ENCODE measurements at regions not wholly inside any gene's neighbourhood (a gene's known extent, or its start where the extent isn't known, plus 50 kb on each side); places are given as distances from the start of the nearest gene placed in this dataset.
"Not testable (repeated sequence)": the region's sequence is repeated elsewhere in the genome, so short reads cannot be mapped to it uniquely, and the experiment has no call there.

- peak; percentile 16 for DNase-seq (ENCODE audit: low read depth)
- in situ Hi-C loops (cut with HindIII; ENCODE audit: low pct_unique_long_range_greater_than_20kb, low sequenced_read_pairs) = no loop called here
These were observed 68.5 kb downstream of the TMCO5A start for GRCh38 chr15:38002883-38003477.

- DNase-seq (ENCODE audit: low read depth) = no peak
- in situ Hi-C loops (cut with HindIII; ENCODE audit: low pct_unique_long_range_greater_than_20kb, low sequenced_read_pairs) = no loop called here
These were observed 69.9 kb downstream of the TMCO5A start for GRCh38 chr15:38004218-38004861.

DNA sequence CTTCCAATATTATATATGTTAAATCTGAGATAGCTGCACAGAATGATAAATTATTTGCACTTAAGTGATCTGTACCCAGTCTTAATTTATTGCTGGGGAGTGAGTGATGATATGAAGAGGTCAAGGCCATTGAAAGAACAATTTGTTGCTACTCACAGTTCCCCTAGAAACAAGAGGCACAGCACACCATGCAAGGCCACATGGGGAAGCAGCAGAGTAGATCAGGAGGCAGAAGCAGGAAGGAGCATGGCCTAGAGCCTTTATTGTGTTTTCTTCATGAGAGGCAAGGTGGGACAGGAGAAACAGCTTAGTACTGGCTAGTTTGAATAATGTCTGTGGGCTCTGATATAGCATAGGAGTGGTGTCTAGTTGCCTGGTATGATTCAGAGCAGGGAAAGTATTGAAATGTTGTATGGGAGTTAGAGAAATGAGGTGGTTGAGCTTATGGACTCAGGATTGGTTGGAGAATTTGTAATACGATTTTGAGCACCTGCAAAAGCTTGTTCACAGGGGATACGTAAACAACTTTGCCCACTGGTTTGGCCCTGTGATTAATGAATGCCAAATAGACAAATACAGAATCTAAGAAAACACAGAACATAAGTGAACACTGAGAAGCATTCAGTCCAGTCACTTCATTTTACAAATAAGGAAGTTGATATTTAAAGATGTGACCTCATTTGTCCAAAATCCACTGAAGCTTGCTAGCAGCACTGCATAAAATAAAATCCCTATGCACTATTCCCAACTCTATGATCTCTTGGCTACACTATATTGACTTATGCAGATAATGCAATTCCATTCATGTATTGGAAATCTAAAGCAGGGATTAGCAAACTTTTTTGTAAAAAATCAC is 71.7 kb downstream of the TMCO5A start:
- in situ Hi-C loops (cut with HindIII; ENCODE audit: low pct_unique_long_range_greater_than_20kb, low sequenced_read_pairs) = no loop called here
- no peak for DNase-seq (ENCODE audit: low read depth)

DNA sequence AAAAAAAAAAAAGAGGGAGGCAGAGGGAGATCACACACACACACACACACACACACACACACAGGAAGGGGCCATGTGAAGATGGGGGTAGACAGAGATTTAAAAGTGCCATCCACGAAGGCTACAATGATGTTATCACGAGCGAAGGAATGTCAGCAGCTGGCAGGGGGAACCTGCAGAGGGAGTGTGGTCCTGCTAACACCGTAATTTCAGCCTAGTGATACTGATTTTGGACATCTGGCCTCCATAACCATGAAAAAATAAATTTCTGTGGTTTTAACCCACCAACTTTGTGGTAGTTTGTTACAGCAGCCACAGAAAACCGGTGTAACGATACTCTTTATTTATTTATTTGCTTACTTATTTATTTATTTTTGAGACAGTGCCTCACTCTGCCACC is 76.0 kb downstream of the TMCO5A start:
- in situ Hi-C loops (cut with HindIII; ENCODE audit: low pct_unique_long_range_greater_than_20kb, low sequenced_read_pairs) = no loop called here
- DNase-seq (ENCODE audit: low read depth) = no peak

DNA sequence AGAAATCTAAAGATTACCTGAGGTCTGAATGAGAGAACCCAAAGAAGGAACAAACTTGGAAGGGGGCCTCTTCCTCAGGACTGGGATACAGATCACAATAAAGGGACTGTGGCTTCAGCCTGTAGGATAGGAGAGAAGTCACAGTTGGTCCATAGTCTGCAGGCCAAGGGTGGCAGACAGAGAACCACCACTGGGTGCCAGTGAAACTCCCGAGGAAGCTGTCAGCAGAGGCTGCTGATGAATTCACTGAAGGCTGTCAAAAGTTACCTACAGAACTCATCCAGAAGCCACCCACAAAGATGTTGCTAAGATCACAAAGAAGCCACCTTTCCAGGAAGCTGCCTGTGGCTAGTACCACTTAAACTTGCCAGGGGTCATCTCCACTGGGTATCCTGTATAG is 78.5 kb downstream of the TMCO5A start:
- in situ Hi-C loops (cut with HindIII; ENCODE audit: low pct_unique_long_range_greater_than_20kb, low sequenced_read_pairs) = no loop called here
- DNase-seq (ENCODE audit: low read depth) = no peak

DNA sequence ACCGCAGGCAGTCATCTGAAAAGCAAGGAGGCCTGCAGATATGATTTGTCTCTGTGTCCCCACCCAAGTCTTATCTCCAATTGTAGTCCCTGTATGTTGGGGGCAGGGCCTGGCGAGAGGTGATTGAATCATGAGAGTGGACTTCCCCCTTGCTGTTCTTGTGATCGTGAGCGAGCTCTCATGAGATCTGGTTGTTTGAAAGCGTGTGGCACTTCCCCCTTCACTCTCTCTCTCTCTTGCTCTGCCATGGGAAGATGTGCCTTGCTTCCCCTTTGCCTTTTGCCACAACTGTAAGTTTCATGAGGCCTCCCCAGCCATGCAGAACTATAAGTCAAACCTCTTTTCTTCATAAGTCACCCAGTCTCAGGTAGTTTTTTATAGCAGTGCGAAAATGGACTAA is 83.3 kb downstream of the TMCO5A start:
- DNase-seq (ENCODE audit: low read depth) = no peak
- in situ Hi-C loops (cut with HindIII; ENCODE audit: low pct_unique_long_range_greater_than_20kb, low sequenced_read_pairs) = no loop called here

- no peak for DNase-seq (ENCODE audit: low read depth)
- in situ Hi-C loops (cut with HindIII; ENCODE audit: low pct_unique_long_range_greater_than_20kb, low sequenced_read_pairs) = no loop called here
These were observed 84.6 kb downstream of the TMCO5A start for GRCh38 chr15:38019066-38019465.

DNA sequence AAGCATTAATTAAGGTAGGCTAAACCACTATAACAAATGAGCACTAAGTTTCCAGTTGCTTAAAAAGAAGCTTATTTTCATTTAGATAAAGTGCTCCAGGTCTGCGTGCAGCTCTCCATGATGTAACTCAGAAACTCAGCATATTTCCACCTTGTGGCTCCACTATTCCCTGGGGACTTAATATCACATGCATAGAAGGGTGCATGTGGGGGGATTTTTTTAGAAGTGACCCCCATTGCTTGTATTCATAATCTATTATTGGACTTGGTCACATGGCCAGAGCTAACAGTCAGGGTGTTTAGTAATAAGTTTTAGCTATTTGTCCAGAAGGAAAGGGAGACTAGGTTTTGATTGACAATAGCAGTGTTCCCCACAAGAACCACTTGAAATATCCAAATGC is 86.8 kb downstream of the TMCO5A start:
- in situ Hi-C loops (cut with HindIII; ENCODE audit: low pct_unique_long_range_greater_than_20kb, low sequenced_read_pairs) = no loop called here
- no peak for DNase-seq (ENCODE audit: low read depth)

DNA sequence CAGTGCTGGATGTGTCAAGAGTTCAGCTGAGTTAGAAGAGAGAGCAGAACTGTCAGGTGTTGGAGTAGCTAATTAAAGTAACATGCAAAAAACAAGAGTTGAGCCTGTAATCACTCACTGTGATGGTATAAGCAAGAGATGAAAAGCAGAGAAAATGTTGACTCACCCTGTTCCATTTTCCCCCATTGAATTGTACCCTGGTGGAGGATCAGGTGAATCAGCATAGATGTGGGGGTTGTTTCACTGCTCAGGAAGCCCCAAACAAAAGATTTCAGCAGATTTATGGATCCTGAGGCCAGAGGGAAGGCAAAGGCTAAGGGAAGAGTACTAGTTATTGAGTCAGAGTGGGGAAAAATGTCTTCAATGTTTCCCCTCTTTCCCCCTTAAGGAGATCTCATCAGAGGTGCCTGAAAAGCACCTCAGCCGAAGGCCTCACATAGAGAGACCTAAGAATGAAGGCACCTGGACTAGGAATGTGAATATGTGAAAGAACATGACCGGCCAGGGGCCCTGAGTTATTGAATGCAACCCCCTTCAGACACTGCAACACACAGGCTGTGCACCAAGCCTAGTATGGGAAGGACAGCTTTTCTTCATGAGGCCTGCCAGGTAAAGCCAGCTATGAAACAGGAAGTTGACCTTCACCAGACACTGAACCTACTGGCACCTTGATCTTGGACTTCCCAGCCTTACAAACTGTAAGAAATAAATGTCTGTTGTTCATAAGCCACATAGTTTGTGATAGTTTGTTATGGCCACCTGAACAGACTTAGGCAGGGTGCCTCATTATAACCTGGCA is 90.1 kb downstream of the TMCO5A start:
- in situ Hi-C loops (cut with HindIII; ENCODE audit: low pct_unique_long_range_greater_than_20kb, low sequenced_read_pairs) = no loop called here
- no peak for DNase-seq (ENCODE audit: low read depth)

DNA sequence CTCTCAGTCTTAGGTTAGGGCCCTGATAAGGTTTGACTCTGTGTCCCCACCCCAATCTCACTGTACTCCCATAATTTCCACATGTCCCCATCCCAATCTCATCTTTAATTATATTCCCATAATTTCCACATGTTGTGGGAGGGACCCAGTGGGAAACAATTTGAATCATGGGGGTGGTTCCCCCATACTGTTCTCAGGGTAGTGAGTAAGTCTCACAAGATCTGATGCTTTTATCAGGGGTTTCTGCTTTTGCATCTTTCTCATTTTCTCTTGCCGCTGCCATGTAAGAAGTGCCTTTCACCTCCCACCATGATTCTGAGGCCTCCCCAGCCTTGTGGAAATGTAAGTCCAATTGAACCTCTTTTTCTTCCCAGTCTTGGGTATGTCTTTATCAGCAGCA is 91.2 kb downstream of the TMCO5A start:
- in situ Hi-C loops (cut with HindIII; ENCODE audit: low pct_unique_long_range_greater_than_20kb, low sequenced_read_pairs); DNase-seq (ENCODE audit: low read depth): not testable (repeated sequence)

DNA sequence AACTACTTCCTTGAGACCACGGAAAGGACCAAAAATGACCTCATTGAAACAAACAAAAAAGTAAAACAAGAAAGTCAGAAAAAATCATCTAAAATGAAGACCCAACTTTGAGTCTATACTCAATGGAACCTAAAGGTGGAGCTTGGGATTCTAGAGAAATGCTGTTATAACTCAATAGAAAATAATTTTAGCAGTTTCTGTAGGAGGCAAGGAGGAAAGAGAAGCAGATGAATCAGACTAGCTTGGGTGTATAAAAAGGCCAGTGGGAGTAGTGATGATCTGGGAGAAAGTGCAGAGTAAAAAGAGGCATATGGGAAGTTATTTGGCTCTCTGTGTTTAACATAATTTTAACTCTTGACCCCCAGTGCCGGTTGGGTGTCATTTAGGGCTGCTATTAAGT is 94.4 kb downstream of the TMCO5A start:
- DNase-seq (ENCODE audit: low read depth) = no peak

DNA sequence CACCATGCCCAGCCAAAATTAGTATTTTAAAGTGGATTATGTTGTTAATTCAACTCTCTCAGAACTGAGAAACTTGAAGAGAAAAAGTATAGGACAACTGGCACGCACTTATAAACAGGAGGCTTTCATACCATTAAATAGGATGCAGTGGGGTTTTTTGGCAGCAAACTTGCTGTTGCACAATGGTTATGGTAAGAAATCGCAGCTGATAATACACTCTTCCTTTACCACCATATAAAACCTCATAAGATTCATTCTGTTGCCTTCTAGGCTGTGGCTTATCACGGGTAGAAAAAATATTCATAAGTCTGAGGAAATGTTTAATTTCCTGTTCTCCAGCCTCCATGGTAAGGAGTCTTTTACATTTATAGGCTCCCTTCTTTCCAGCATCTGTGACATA is 95.3 kb downstream of the TMCO5A start:
- no peak for DNase-seq (ENCODE audit: low read depth)
- in situ Hi-C loops (cut with HindIII; ENCODE audit: low pct_unique_long_range_greater_than_20kb, low sequenced_read_pairs) = no loop called here

More for the DNA sequence above, 94.4 kb downstream of the TMCO5A start:
- in situ Hi-C loops (cut with HindIII; ENCODE audit: low pct_unique_long_range_greater_than_20kb, low sequenced_read_pairs) = no loop called here

DNA sequence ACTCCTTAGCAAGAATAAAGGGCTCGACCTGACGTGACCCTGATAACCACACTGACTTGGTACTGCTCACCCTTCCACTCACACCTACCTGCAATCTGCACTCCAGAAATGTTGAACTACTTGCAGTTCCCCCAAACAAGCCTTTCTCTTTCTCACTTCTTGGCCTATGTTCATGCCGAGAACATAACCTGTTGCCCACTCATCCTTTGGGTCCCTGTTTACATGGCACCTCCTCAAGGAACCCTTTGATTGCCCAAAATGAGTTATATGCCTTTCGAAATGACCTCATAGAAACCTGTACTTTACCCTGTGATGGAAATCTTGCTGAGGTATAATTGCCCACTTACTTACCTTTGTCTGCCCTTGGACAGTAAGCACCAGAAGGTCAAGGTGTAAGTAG is 96.2 kb downstream of the TMCO5A start:
- DNase-seq (ENCODE audit: low read depth) = no peak
- in situ Hi-C loops (cut with HindIII; ENCODE audit: low pct_unique_long_range_greater_than_20kb, low sequenced_read_pairs) = no loop called here

- in situ Hi-C loops (cut with HindIII; ENCODE audit: low pct_unique_long_range_greater_than_20kb, low sequenced_read_pairs) = no loop called here
- DNase-seq (ENCODE audit: low read depth) = no peak
These were observed 101.3 kb downstream of the TMCO5A start for GRCh38 chr15:38035701-38036100.

- no peak for DNase-seq (ENCODE audit: low read depth)
- in situ Hi-C loops (cut with HindIII; ENCODE audit: low pct_unique_long_range_greater_than_20kb, low sequenced_read_pairs) = no loop called here
These were observed 102.4 kb downstream of the TMCO5A start for GRCh38 chr15:38036790-38037338.

GRCh38 chr15:38038659-38039442 is 104.4 kb downstream of the TMCO5A start:
- in situ Hi-C loops (cut with HindIII; ENCODE audit: low pct_unique_long_range_greater_than_20kb, low sequenced_read_pairs) = no loop called here
- DNase-seq (ENCODE audit: low read depth) = no peak

DNA sequence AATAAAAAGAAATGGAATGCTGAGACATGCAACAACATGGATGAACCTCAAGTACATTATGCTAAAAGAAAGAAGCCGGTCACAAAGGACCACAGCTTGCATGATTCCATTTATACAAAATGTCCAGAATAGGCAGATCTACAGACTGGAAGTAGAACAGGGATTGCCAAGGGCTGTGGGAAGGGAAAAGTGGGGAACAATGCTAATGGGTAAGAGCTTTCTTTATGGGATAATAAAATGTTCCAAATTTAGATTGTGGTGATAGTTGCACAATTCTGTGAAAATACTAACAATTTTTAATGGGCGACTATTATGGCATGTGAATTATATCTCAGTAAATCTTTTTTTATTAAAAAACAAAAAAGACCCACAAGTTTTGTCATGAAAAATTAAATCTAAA is 106.2 kb downstream of the TMCO5A start:
- DNase-seq (ENCODE audit: low read depth) = no peak
- in situ Hi-C loops (cut with HindIII; ENCODE audit: low pct_unique_long_range_greater_than_20kb, low sequenced_read_pairs) = no loop called here

- DNase-seq (ENCODE audit: low read depth) = no peak
- in situ Hi-C loops (cut with HindIII; ENCODE audit: low pct_unique_long_range_greater_than_20kb, low sequenced_read_pairs) = no loop called here
These were observed 107.1 kb downstream of the TMCO5A start for GRCh38 chr15:38041576-38041975.
